ENCODE measurements at regions not wholly inside any gene's neighbourhood (a gene's known extent, or its start where the extent isn't known, plus 50 kb on each side); places are given as distances from the start of the nearest gene placed in this dataset.

DNA sequence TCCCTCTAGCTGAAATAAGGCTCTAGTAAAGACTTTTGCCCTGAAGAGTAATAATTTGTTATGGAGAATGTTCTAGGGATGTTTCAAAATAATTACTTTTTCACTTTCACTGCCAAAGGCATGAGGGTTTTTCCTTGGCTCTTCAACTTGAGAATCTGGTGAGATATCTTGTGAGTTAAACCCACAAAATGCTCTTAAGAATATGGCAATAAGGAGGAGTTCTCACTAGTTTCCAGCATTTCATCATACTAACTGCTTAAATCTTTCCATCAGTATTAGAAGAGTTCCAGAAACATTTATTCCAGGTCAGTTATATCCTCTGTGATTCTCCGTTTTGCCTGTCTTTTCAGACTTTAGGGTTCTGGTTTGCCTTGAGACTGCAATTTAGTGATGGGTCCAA is 785.6 kb upstream of the GJE1 start:
- Mint-ChIP-seq H3K27ac (no peak overlapping the region), H3K27me3 (peaks cover 2% of the 10 kb centered on the region), H3K9me3 (no peaks in the 10 kb centered on the region), H3K4me3 (no peak overlapping the region), H3K4me1 (no peaks in the 10 kb centered on the region), H3K36me3 (ENCODE audit: low read depth) (no peaks in the 10 kb centered on the region)
- intact Hi-C loops (cut with micrococcal nuclease): no loop called here
- ChIA-PET POLR2A (no interaction called here), CTCF (no interaction called here)
- TF ChIP-seq, protein P1, sequence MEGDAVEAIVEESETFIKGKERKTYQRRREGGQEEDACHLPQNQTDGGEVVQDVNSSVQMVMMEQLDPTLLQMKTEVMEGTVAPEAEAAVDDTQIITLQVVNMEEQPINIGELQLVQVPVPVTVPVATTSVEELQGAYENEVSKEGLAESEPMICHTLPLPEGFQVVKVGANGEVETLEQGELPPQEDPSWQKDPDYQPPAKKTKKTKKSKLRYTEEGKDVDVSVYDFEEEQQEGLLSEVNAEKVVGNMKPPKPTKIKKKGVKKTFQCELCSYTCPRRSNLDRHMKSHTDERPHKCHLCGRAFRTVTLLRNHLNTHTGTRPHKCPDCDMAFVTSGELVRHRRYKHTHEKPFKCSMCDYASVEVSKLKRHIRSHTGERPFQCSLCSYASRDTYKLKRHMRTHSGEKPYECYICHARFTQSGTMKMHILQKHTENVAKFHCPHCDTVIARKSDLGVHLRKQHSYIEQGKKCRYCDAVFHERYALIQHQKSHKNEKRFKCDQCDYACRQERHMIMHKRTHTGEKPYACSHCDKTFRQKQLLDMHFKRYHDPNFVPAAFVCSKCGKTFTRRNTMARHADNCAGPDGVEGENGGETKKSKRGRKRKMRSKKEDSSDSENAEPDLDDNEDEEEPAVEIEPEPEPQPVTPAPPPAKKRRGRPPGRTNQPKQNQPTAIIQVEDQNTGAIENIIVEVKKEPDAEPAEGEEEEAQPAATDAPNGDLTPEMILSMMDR (IDR thresholded peaks at IDR 0.05): no peak
- no peak for ATAC-seq (ENCODE audit: low read depth)
- no peak for DNase-seq

DNA sequence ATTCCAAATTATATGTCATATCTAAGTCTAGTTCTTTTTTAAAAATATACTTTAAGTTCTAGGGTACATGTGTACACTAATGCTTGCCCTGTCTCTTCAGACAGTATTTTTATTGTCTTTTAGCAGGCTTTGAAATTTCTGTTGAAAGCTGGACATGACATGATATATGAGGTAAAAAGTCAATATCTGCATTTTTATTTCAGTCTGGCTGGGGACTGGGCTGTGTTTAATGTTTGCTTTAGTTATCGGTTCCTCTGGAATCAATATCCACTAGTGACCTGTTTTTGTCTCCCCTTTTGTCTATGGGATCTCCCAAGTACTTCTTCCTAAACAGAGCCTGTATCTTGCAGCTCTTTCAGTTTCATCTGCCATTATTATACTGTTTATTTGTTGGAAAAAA is 786.2 kb upstream of the GJE1 start:
- CTCF ChIA-PET: no interaction called here
- Mint-ChIP-seq H3K9me3 (no peaks in the 10 kb centered on the region), H3K4me1 (no peaks in the 10 kb centered on the region), H3K4me3 (no peak overlapping the region), H3K27me3 (peaks cover 2% of the 10 kb centered on the region), H3K27ac (no peak overlapping the region), H3K36me3 (ENCODE audit: low read depth) (no peaks in the 10 kb centered on the region)
- DNase-seq: no peak
- ATAC-seq (ENCODE audit: low read depth): no peak
- POLR2A ChIA-PET: no interaction called here
- TF ChIP-seq, protein P1 (IDR thresholded peaks at IDR 0.05): no peak
- intact Hi-C loops (cut with micrococcal nuclease): no loop called here

DNA sequence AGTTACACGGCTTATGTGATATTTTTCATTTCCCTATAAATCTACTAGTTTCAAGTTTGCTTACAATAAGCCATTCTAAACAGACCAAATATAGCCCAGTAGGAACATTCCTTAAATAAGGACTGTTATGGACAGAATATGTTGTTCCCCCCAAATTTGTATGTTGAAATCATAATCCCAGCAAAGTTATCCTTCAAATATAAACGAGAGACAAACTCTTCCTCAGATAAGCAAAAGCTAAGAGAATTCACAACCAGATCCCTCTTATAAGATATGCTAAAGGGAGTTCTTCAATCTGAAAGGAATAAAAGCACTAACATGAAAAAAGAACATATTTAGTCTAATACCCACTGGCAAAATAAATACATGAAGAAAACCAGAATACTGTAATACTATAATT is 795.5 kb upstream of the GJE1 start:
- ChIA-PET CTCF (no interaction called here), POLR2A (no interaction called here)
- no peaks in the 10 kb centered on the region for H3K9me3 Mint-ChIP-seq
- no peaks in the 10 kb centered on the region for H3K4me1 Mint-ChIP-seq
- H3K27ac Mint-ChIP-seq: no peak overlapping the region
- no peak overlapping the region for H3K4me3 Mint-ChIP-seq
- no peaks in the 10 kb centered on the region for H3K27me3 Mint-ChIP-seq
- TF ChIP-seq, protein P1 (IDR thresholded peaks at IDR 0.05): no peak
- no peak for DNase-seq
- intact Hi-C loops (cut with micrococcal nuclease): no loop called here
- ATAC-seq (ENCODE audit: low read depth): no peak
- no peaks in the 10 kb centered on the region for H3K36me3 Mint-ChIP-seq (ENCODE audit: low read depth)

DNA sequence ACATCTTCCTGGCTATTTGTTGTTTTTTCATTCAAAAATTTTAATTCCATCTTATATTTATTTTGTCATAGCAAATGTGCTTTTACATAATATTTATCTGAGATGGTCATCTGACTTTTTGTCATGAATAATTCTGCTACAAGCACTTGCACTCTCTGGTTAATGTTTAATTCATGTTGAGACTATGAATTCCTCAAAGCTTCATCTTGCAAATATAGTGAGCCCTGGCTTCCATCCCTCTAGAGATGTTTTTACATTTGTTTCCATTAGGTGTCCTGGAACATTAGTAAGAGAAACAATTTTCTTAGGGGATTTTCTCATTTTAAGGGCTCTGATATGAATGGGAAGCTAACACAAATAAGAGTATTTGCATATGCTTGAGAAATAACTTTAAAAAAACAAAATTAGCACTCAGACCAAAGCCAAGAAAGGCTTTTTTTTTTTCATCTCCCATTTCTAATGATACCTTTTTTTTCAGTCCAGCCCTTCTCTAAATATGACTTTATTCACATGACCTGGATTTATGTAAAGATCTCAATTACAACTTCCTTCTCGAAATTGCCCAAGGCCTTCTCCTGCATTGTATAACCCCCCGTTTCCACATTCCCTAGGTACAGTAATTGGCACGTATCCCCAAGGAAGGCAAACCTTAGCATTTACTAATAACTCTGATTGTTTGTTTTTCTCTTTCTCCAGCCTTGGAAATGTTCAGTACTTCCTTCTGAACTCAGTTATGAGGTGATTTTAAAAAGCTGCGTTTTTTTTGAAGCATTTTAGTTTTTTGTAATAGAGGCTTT is 797.0 kb upstream of the GJE1 start:
- no peaks in the 10 kb centered on the region for H3K9me3 Mint-ChIP-seq
- H3K27ac Mint-ChIP-seq: no peak overlapping the region
- no peaks in the 10 kb centered on the region for H3K4me1 Mint-ChIP-seq
- no peaks in the 10 kb centered on the region for H3K27me3 Mint-ChIP-seq
- ATAC-seq (ENCODE audit: low read depth) (no peak), DNase-seq (no peak)
- H3K4me3 Mint-ChIP-seq: no peak overlapping the region
- intact Hi-C loops (cut with micrococcal nuclease): no loop called here
- CTCF ChIA-PET: no interaction called here
- POLR2A ChIA-PET: no interaction called here
- TF ChIP-seq, protein P1 (IDR thresholded peaks at IDR 0.05): no peak
- no peaks in the 10 kb centered on the region for H3K36me3 Mint-ChIP-seq (ENCODE audit: low read depth)

DNA sequence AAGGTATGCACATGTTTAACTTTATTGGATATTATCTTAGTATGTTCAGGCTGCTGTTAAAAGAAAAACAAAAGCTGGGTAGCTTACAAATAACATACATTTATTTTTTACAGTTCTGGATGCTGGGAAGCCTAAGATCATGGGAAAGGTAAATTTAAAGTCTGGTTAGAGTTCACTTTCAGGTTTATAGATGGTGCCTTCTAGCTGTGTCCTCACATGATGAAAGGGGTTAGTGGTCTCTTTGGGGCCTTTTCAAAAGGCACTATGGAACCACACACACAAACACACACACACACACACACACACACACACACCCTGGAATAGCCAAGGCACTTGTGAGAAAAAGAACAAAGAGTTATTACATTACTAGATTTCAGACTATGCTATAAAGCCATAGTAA is 805.8 kb upstream of the GJE1 start:
- ATAC-seq (ENCODE audit: low read depth) (no peak), DNase-seq (no peak)
- CTCF ChIA-PET: no interaction called here
- Mint-ChIP-seq H3K27me3 (no peaks in the 10 kb centered on the region), H3K36me3 (ENCODE audit: low read depth) (no peaks in the 10 kb centered on the region), H3K4me1 (peaks cover 3% of the 10 kb centered on the region), H3K9me3 (no peaks in the 10 kb centered on the region), H3K4me3 (no peak overlapping the region), H3K27ac (no peak overlapping the region)
- TF ChIP-seq, protein P1 (IDR thresholded peaks at IDR 0.05): no peak
- intact Hi-C loops (cut with micrococcal nuclease): no loop called here
- POLR2A ChIA-PET: no interaction called here
